SIG-M5 treated with dmso at 0.1 percent for 504 hours (cell line): ENCODE measurements at regions not wholly inside any gene's neighbourhood (a gene's known extent, or its start where the extent isn't known, plus 50 kb on each side); places are given as distances from the start of the nearest gene placed in this dataset.
"Not testable (repeated sequence)": the region's sequence is repeated elsewhere in the genome, so short reads cannot be mapped to it uniquely, and the experiment has no call there.

Experiments
- DNase-seq: peaks from one replicate; lab custom pipeline; 2025; ENCODE audit not compliant: unreplicated experiment; lab: John Stamatoyannopoulos, UW

- DNase-seq, result no peak
Observed at GRCh38 chr5:2536632-2537377, 214.7 kb downstream of the IRX2 start.

- DNase-seq, result no peak
Observed at GRCh38 chr5:2534970-2535369, 216.5 kb downstream of the IRX2 start.

GRCh38 chr5:2534251-2534650 lies 217.2 kb downstream of the IRX2 start:
- no peak for DNase-seq

GRCh38 chr5:2533848-2534247 lies 217.6 kb downstream of the IRX2 start:
- DNase-seq, result not testable (repeated sequence)

- no peak for DNase-seq
Observed at GRCh38 chr5:2532809-2533208, 218.7 kb downstream of the IRX2 start.

GRCh38 chr5:2531318-2531717 lies 220.2 kb downstream of the IRX2 start:
- DNase-seq, result no peak

GRCh38 chr5:2530609-2531008 lies 220.9 kb downstream of the IRX2 start:
- DNase-seq, result no peak

- no peak for DNase-seq
Observed at GRCh38 chr5:2529371-2530092, 221.9 kb downstream of the IRX2 start.

GRCh38 chr5:2525351-2525750 lies 226.1 kb downstream of the IRX2 start:
- DNase-seq, result no peak

GRCh38 chr5:2524620-2525019 lies 226.9 kb downstream of the IRX2 start:
- no peak for DNase-seq

GRCh38 chr5:2523180-2523579 lies 228.3 kb downstream of the IRX2 start:
- DNase-seq, result no peak

GRCh38 chr5:2522372-2522771 lies 229.1 kb downstream of the IRX2 start:
- no peak for DNase-seq

GRCh38 chr5:2519153-2519552 lies 232.3 kb downstream of the IRX2 start:
- DNase-seq, result no peak

- DNase-seq, result no peak
Observed at GRCh38 chr5:2517451-2517850, 234.0 kb downstream of the IRX2 start.

- no peak for DNase-seq
Observed at GRCh38 chr5:2515180-2515764, 236.2 kb downstream of the IRX2 start.

- no peak for DNase-seq
Observed at GRCh38 chr5:2514484-2514883, 237.0 kb downstream of the IRX2 start.

- no peak for DNase-seq
Observed at GRCh38 chr5:2511706-2512105, 239.8 kb downstream of the IRX2 start.

GRCh38 chr5:2511126-2511525 lies 240.4 kb downstream of the IRX2 start:
- no peak for DNase-seq

GRCh38 chr5:2509527-2509926 lies 241.9 kb downstream of the IRX2 start:
- no peak for DNase-seq

- no peak for DNase-seq
Observed at GRCh38 chr5:2508514-2508913, 243.0 kb downstream of the IRX2 start.

GRCh38 chr5:2507611-2508010 lies 243.9 kb downstream of the IRX2 start:
- no peak for DNase-seq

GRCh38 chr5:2506603-2507002 lies 244.9 kb downstream of the IRX2 start:
- no peak for DNase-seq
